ENCODE measurements at regions not wholly inside any gene's neighbourhood (a gene's known extent, or its start where the extent isn't known, plus 50 kb on each side); places are given as distances from the start of the nearest gene placed in this dataset.
"Not testable (repeated sequence)": the region's sequence is repeated elsewhere in the genome, so short reads cannot be mapped to it uniquely, and the experiment has no call there.

GRCh38 chr10:45155784-45156183, 155.1 kb downstream of the ZNF22 start:
- ChIA-PET POLR2A (no interaction called here), CTCF (no interaction called here)

GRCh38 chr10:45160271-45160670, 155.1 kb downstream of the OR13A1 start:
- CTCF ChIA-PET: no interaction called here
- POLR2A ChIA-PET: no interaction called here
- no peak for TF ChIP-seq CTCF (IDR thresholded peaks at IDR 0.05; ENCODE audit: control extremely low read depth, extremely low read depth, low read depth, missing control alignments)
- DNase-seq (ENCODE audit: extremely low spot score): no peak

More at GRCh38 chr10:45155784-45156183, 155.1 kb downstream of the ZNF22 start:
- DNase-seq (ENCODE audit: extremely low spot score): no peak
- no peak for TF ChIP-seq CTCF (IDR thresholded peaks at IDR 0.05; ENCODE audit: control extremely low read depth, extremely low read depth, low read depth, missing control alignments)

- no peak for DNase-seq (ENCODE audit: extremely low spot score)
- ChIA-PET POLR2A (no interaction called here), CTCF (no interaction called here)
- TF ChIP-seq CTCF (IDR thresholded peaks at IDR 0.05; ENCODE audit: control extremely low read depth, extremely low read depth, low read depth, missing control alignments): no peak
Measured at GRCh38 chr10:45163315-45163975, 152.0 kb downstream of the OR13A1 start.

GRCh38 chr10:45175520-45176118, 139.8 kb downstream of the OR13A1 start:
- POLR2A ChIA-PET; DNase-seq (ENCODE audit: extremely low spot score); CTCF ChIA-PET: not testable (repeated sequence)

GRCh38 chr10:45179691-45180090, 135.7 kb downstream of the OR13A1 start:
- TF ChIP-seq CTCF (IDR thresholded peaks at IDR 0.05; ENCODE audit: control extremely low read depth, extremely low read depth, low read depth, missing control alignments): no peak
- ChIA-PET POLR2A (no interaction called here), CTCF (no interaction called here)
- no peak for DNase-seq (ENCODE audit: extremely low spot score)

- no peak for DNase-seq (ENCODE audit: extremely low spot score)
- ChIA-PET POLR2A (no interaction called here), CTCF (no interaction called here)
- TF ChIP-seq CTCF (IDR thresholded peaks at IDR 0.05; ENCODE audit: control extremely low read depth, extremely low read depth, low read depth, missing control alignments): no peak
Measured at GRCh38 chr10:45180507-45180906, 134.9 kb downstream of the OR13A1 start.

- CTCF ChIA-PET: no interaction called here
- POLR2A ChIA-PET: no interaction called here
- no peak for TF ChIP-seq CTCF (IDR thresholded peaks at IDR 0.05; ENCODE audit: control extremely low read depth, extremely low read depth, low read depth, missing control alignments)
- DNase-seq (ENCODE audit: extremely low spot score): no peak
Measured at GRCh38 chr10:45180946-45181875, 134.2 kb downstream of the OR13A1 start.

All from GM10248 (cell line).